H1 (cell line): ENCODE measurements at regions not wholly inside any gene's neighbourhood (a gene's known extent, or its start where the extent isn't known, plus 50 kb on each side); places are given as distances from the start of the nearest gene placed in this dataset.

Experiments used
- CHD1 ChIP-seq: IDR thresholded peaks from 2 replicates; pipeline ENCODE4 v1.6.1; 2012; ENCODE audit warnings: low read depth, low read length, improper control_type of control experiment
- CHD7 ChIP-seq: fragments of 300-600 bp; sonication (generic); IDR thresholded peaks from 2 replicates; pipeline ENCODE4 v1.7.1; 2012; ENCODE audit warnings: low read length, moderate library complexity, mild to moderate bottlenecking, inconsistent platforms; ENCODE audit not compliant: insufficient replicate concordance
- E2F6 ChIP-seq: IDR thresholded peaks from 2 replicates; pipeline ENCODE4 v1.6.1; 2012; ENCODE audit warnings: inconsistent platforms
- KDM5A ChIP-seq: fragments of 200-600 bp; IDR thresholded peaks from 2 replicates; pipeline ENCODE4 v1.7.1; 2012; ENCODE audit warnings: mild to moderate bottlenecking, low read length, inconsistent platforms, mixed read lengths
- RNF2 ChIP-seq: fragments of 200-900, 300-1000 bp; sonication (generic); IDR thresholded peaks from 2 replicates; pipeline ENCODE4 v1.7.1; 2016; ENCODE audit warnings: borderline replicate concordance, low read depth, mild to moderate bottlenecking, antibody characterized with exemption, low read length; ENCODE audit not compliant: poor library complexity, severe bottlenecking; ENCODE audit errors: missing control alignments
- SUZ12 ChIP-seq: fragments of 200-600 bp; sonication (generic); IDR thresholded peaks from 2 replicates; pipeline ENCODE4 v1.6.1; 2012; ENCODE audit warnings: mild to moderate bottlenecking, inconsistent platforms, low read length, moderate library complexity, mixed read lengths
- TEAD4 ChIP-seq: IDR thresholded peaks from 2 replicates; pipeline ENCODE4 v1.6.1; 2012; ENCODE audit warnings: low read depth, low read length, inconsistent platforms, mixed read lengths
- USF2 ChIP-seq: IDR thresholded peaks from 2 replicates; pipeline ENCODE4 v1.6.1; 2011; ENCODE audit warnings: low read length, improper control_type of control experiment

- no peak for TF ChIP-seq CHD7
- no peak for TF ChIP-seq RNF2
- TF ChIP-seq KDM5A: no peak
- TF ChIP-seq CHD1: no peak
- TF ChIP-seq USF2: no peak
- no peak for TF ChIP-seq TEAD4
- no peak for TF ChIP-seq E2F6
- no peak for TF ChIP-seq SUZ12
- TF ChIP-seq, all 59 proteins: peak for 0
Measured at GRCh38 chr21:39065917-39066316, 117.3 kb downstream of the PSMG1 start (continued).
